Transverse colon (tissue), 4 donors: ENCODE measurements at regions not wholly inside any gene's neighbourhood (a gene's known extent, or its start where the extent isn't known, plus 50 kb on each side); places are given as distances from the start of the nearest gene placed in this dataset.

Source experiments
- DNase-seq: peaks from one replicate; pipeline ENCODE4 v3.0.0-alpha.2; 2019
- H3K27ac ChIP-seq, 4 donors: fragments of 200-600 bp; sonication (generic); 2 replicates each; pipeline ENCODE4 v1.5.1; 2016 to 2018; ENCODE audit warnings: inconsistent platforms in 4 of 4
- H3K27me3 ChIP-seq: fragments of 200-600 bp; sonication (generic); 2 replicates; pipeline ENCODE4 v1.5.1; 2017; ENCODE audit warnings: inconsistent platforms
- H3K36me3 ChIP-seq, 4 donors: fragments of 200-600 bp; sonication (generic); 2 replicates each; pipeline ENCODE4 v1.5.1; 2017 to 2019; ENCODE audit warnings: inconsistent platforms in 4 of 4
- H3K4me1 ChIP-seq, 4 donors: fragments of 200-600 bp; sonication (generic); 2 replicates each; pipeline ENCODE4 v1.5.1; 2017 to 2020; ENCODE audit warnings: inconsistent platforms in 4 of 4
- H3K4me3 ChIP-seq, 4 donors: fragments of 200-600 bp; sonication (generic); 1 replicate in 1 of 4; 2 replicates in 3 of 4; pipeline versions ENCODE4 v1.5.1 to v1.6.1; 2017 to 2019; ENCODE audit warnings: inconsistent platforms in 4 of 4
- H3K9me3 ChIP-seq, 2 donors: fragments of 200-600 bp; sonication (generic); 2 replicates each; pipeline ENCODE4 v1.5.1; 2017 to 2019; ENCODE audit warnings: inconsistent platforms in 2 of 2
- CTCF ChIP-seq, 5 experiments: fragments of 200-600 bp in 3 of 5; fragments of 450-650 bp in 2 of 5; sonication (generic) in 3 of 5; IDR thresholded peaks; 1 replicate in 2 of 5; 2 replicates in 3 of 5; pipeline ENCODE4 v1.5.1; 2016 to 2017; ENCODE audit warnings: antibody characterized with exemption in 5 of 5, inconsistent platforms in 3 of 5, mild to moderate bottlenecking in 2 of 5, moderate library complexity in 1 of 5
- EP300 ChIP-seq: sonication (generic); formaldehyde crosslinking; IDR thresholded peaks from one replicate; pipeline ENCODE4 v1.6.1; 2017; ENCODE audit warnings: antibody characterized with exemption, low read depth
- POLR2A ChIP-seq: fragments of 450-650 bp; IDR thresholded peaks from one replicate; pipeline ENCODE4 v1.6.1; 2016; ENCODE audit warnings: antibody characterized with exemption, mild to moderate bottlenecking, moderate library complexity
- POLR2AphosphoS5 ChIP-seq, 3 donors: sonication (generic); formaldehyde crosslinking; IDR thresholded peaks; one replicate each; pipeline ENCODE4 v1.6.1; 2016; ENCODE audit warnings: antibody characterized with exemption in 3 of 3
- WGBS, 2 donors: methylation state at CpG; one replicate each; pipeline ENCODE4 v1.1.5; 2018; ENCODE audit warnings: low coverage in 1 of 2; 5-methylcytosine and 5-hydroxymethylcytosine counted together
- in situ Hi-C, 4 donors: fragments of 200-750 bp; cut with MboI; loops; one replicate each; pipeline versions ENCODE4 v1.15.0 to v1.15.1; 2017; ENCODE audit warnings: low sequenced_read_pairs in 3 of 4, low pct_ligation_motif_present in 1 of 4, low pct_unique_long_range_greater_than_20kb in 1 of 4
- intact Hi-C: fragments of 100-400 bp; cut with DNase I; formaldehyde crosslinking; loops from one replicate; pipeline ENCODE4 v1.15.1; 2023; ENCODE audit warnings: low total_unique reads

GRCh38 chr6:88558981-88559380 is 392.8 kb upstream of the CNR1 start:
- no peaks in the 10 kb centered on the region for H3K9me3 ChIP-seq
- WGBS, 2 donors: 67 to 78% methylated on average over 2 to 5 of the region's 5 CpGs
- no peaks in the 10 kb centered on the region for H3K36me3 ChIP-seq
- peaks cover 0 to 4% (median 0%) of the 10 kb centered on the region in 4 donors for H3K4me1 ChIP-seq
- intact Hi-C loops: no loop called here
- in situ Hi-C loops: no loop called here
- H3K27ac ChIP-seq: no peak overlapping the region
- H3K27me3 ChIP-seq: no peaks in the 10 kb centered on the region
- no peak overlapping the region for H3K4me3 ChIP-seq
- TF ChIP-seq POLR2AphosphoS5 (IDR thresholded peaks at IDR 0.05) (no peak), POLR2A (no peak), CTCF (IDR thresholded peaks at IDR 0.05) (no peak), EP300 (no peak)
- DNase-seq: no peak

- Histone ChIP-seq H3K4me3 (no peak overlapping the region), H3K27me3 (no peaks in the 10 kb centered on the region), H3K4me1 (no peaks in the 10 kb centered on the region), H3K9me3 (no peaks in the 10 kb centered on the region), H3K27ac (no peak overlapping the region), H3K36me3 (no peaks in the 10 kb centered on the region)
- WGBS, 2 donors: 0 to 24% methylated on average over 1 to 4 of the region's 4 CpGs
- intact Hi-C loops: no loop called here
- DNase-seq: no peak
- in situ Hi-C loops: no loop called here
- no peak for TF ChIP-seq CTCF (IDR thresholded peaks at IDR 0.05)
- TF ChIP-seq POLR2A: no peak
- TF ChIP-seq POLR2AphosphoS5 (IDR thresholded peaks at IDR 0.05): no peak
- TF ChIP-seq EP300: no peak
Measured at GRCh38 chr6:88556663-88557062, 390.5 kb upstream of the CNR1 start.

- no peaks in the 10 kb centered on the region for H3K9me3 ChIP-seq
- in situ Hi-C loops (no loop called here), intact Hi-C loops (no loop called here)
- no peak for DNase-seq
- H3K36me3 ChIP-seq: no peaks in the 10 kb centered on the region
- no peaks in the 10 kb centered on the region for H3K27me3 ChIP-seq
- 87 to 100% methylated on average over 1 to 2 of the region's 5 CpGs for WGBS, 2 donors
- no peak overlapping the region for H3K27ac ChIP-seq
- no peak for TF ChIP-seq EP300
- TF ChIP-seq CTCF (IDR thresholded peaks at IDR 0.05): no peak
- no peak for TF ChIP-seq POLR2AphosphoS5 (IDR thresholded peaks at IDR 0.05)
- no peak for TF ChIP-seq POLR2A
- no peak overlapping the region for H3K4me3 ChIP-seq
- H3K4me1 ChIP-seq: no peaks in the 10 kb centered on the region
Measured at GRCh38 chr6:88548891-88549505, 382.9 kb upstream of the CNR1 start.

GRCh38 chr6:88547768-88548167 is 381.6 kb upstream of the CNR1 start:
- intact Hi-C loops: no loop called here
- Histone ChIP-seq H3K36me3 (no peaks in the 10 kb centered on the region), H3K27me3 (no peaks in the 10 kb centered on the region), H3K4me3 (no peak overlapping the region), H3K9me3 (no peaks in the 10 kb centered on the region), H3K4me1 (no peaks in the 10 kb centered on the region), H3K27ac (no peak overlapping the region)
- in situ Hi-C loops: no loop called here
- 92 to 100% methylated on average over 1 to 6 of the region's 6 CpGs for WGBS, 2 donors
- no peak for TF ChIP-seq POLR2A
- no peak for TF ChIP-seq POLR2AphosphoS5 (IDR thresholded peaks at IDR 0.05)
- no peak for TF ChIP-seq EP300
- TF ChIP-seq CTCF (IDR thresholded peaks at IDR 0.05): no peak
- no peak for DNase-seq
